ENCODE measurements at regions not wholly inside any gene's neighbourhood (a gene's known extent, or its start where the extent isn't known, plus 50 kb on each side); places are given as distances from the start of the nearest gene placed in this dataset.

DNA sequence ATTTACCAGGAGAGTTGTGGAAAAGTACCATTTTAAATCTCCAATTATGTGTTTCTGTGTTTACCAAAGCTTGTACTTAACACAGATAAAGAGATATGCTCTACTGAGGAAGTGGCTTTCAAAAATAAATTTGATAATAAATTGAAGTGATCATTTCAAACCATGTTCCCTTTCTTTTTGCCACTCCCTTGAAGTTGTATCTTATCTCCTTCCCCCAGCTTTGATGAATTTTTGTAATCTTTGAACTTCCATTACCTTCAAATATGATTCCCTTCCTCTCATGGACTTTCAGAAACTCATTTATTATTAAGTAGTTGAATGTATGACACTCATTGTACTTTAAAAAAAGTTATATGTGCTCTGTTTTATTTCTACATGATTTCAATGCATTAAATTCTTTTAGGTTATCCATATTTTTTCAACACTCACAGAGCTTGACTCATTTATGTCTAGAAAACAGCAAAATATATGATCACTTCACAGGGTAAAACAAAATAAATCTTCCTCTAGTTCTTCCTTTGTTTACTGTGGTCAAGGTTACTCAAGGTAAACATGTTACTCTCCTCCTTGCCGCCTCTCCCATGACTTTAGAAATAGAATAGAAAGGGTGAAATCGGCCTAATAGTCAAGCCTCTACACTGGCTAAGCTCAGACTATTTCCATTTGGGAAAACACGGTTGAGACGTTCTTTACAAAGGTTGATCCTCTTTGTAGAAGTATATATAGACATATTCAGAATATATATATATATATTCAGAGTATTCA lies 251.2 kb upstream of the SPRY2 start:
- no peak for DNase-seq (ENCODE audit: low spot score)

DNA sequence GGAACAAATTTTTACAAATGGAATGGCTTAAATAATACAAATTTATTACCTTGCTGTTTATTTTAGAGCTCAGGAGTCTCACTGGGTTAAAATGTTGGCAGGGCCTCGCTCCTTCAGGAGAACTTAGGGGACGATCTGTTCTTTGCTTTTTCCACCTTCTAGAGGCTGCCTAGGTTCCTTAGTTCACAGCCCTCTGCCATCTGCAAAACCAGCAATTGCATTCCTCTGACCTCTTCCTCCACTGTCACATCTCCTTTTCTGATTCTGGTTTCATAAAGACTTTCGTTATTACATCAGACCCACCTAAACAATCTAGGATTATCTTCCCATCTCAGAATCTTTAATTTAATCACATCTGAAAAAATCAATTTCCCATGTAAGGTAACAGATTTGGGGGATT lies 249.6 kb upstream of the SPRY2 start:
- no peak for DNase-seq (ENCODE audit: low spot score)

GRCh38 chr13:80586356-80586755 lies 245.4 kb upstream of the SPRY2 start:
- no peak for DNase-seq (ENCODE audit: low spot score)

DNA sequence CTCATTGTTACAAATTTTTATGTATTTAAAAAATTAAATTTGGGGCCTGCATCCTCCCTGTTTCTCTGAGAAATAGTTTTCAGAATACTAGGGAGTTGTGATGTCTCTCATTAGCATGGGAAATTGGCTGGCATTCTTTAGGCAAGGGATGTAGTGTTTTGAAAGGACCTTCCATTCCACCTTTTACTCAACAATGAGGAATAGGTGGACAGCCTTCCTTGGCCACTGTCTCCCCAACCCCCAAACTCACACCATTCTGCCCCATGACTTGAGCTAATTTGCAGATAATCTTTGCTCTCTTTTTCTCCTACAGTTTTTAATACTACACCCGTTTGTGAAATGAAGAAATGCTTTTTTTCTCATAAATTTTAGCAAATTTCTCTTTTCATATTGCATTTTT lies 244.6 kb upstream of the SPRY2 start:
- no peak for DNase-seq (ENCODE audit: low spot score)

GRCh38 chr13:80584785-80585184 lies 243.9 kb upstream of the SPRY2 start:
- no peak for DNase-seq (ENCODE audit: low spot score)

DNA sequence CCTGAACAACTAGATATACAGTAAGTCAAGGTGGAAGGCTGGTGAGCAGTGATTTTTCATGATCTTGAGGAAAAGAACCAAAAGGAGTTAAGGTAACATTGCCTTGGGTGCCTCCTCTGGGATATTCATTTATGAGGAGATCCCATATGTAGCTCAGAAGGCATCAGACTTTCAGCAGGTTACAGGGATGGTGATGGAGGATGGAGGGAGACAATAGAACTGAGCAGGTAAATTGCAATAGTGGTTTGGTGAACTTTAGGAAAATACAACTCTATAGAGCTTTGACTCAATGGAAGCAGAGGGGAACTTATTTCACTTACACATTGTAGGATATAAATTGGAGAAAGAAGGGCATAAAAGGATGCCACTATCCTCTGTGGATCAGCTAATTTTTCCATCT lies 243.4 kb upstream of the SPRY2 start:
- DNase-seq (ENCODE audit: low spot score): no peak

DNA sequence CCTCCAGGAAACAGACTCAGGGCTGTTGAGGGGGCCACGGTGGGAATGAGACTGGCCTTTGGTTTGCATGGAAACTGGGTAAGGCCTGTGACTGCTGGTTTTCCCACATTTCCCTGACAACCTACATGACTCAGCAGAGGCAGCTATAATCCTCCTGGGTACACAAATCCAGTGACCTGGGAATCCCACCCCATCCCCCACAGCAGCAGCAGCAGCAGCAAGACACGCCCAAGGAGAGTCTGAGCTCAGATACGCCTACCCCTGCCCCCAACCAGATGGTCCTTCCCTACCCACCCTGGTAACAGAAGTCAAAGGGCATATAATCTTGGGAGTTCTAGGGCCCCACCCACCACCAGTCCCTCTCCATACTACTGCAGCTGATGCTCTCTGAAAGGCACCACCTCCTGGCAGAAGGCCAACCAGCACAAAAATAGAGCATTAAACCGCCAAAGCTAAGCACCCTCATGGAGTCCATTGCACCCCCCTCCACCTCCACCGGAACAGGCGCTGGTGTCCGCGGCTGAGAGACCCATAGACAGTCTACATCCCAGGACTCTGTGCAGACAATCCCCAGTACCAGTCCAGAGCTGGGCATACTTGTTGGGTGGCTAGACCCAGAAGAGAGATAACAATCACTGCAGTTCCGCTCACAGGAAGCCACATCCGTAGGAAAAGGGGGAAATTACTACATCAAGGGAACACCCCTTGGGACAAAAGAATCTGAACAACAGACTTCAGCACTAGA lies 237.2 kb upstream of the SPRY2 start:
- no peak for DNase-seq (ENCODE audit: low spot score)

DNA sequence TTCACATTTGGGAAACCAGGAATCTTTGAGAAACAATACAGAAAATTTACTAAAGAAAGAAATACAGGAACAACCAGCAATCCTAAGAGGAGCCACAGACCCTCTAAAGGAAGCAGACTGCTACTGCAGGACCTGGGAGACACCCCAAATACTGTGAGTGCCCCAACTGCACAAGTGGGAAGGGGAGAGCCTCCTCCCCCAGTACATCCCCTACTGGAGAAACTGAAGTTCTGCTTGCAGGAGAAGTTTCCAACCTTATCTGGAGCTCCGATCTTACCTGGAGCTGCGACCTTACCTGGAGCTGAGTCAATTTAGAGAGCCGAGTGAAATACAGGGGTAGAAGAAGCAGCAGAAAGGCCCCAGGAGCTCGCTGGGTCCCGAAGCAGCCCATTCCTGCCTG lies 236.4 kb upstream of the SPRY2 start:
- no peak for DNase-seq (ENCODE audit: low spot score)

DNA sequence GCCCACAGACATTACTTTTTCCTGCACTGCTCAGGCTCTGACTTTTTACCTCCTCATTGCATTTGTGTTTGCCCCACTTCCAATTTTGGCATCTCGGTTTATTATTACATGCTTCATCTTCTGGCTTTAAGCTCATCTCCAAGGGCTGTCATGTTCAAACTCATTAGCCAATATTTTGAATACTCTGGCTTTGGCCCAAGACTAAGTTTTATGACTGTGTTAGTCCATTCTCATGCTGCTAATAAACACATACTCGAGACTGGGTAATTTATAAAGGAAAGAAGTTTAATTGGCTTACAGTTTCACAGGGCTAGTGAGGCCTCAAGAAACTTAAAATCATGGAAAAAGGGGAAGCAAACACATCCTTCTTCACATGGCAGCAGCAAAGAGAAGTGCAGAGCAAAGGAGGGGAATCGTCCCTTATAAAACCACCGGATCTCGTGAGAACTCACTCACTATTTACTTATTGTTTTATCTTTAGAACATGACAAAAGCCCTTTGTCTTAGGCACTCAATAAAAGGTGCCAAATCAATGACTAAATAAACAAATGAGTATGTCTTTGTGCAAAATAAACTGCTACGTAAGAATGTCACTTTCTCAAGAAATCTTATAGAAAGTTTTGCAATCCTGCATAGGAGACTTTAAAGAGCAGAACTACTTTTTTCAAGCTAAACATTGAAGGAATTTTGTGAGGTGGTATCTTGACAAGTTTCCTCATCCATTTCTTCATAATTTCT lies 233.4 kb upstream of the SPRY2 start:
- DNase-seq (ENCODE audit: low spot score): no peak

GRCh38 chr13:80572923-80573316 lies 232.0 kb upstream of the SPRY2 start:
- no peak for DNase-seq (ENCODE audit: low spot score)

DNA sequence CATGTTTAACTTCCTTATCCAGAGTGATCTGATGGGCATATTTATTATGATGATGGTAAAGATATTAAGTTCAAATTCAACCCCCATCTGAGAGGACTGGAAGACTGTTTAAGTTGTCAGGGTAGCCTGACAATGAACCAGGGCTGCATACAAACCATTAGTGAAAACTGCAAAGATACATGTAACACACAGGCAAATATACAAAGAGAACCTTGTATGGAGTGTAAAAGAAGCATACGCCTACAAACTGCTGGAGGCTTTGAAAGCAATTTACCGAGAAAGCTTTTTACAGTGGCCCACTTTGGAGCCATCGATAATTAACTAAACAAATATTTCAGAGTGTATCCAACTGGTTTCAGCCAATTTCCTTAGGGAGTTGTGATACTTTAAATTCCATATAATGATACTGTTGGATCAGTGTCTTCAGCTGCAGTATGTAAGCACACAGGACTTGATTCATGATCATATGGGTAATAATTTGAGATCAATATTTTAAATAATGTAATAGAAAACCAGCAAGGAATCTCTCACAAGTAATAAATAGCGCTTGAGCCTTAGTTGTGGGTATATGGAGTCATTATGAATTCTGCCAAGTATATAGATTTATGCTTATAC lies 231.5 kb upstream of the SPRY2 start:
- no peak for DNase-seq (ENCODE audit: low spot score)

GRCh38 chr13:80571346-80572307 lies 230.7 kb upstream of the SPRY2 start:
- DNase-seq (ENCODE audit: low spot score): no peak

GRCh38 chr13:80563439-80563838 lies 222.5 kb upstream of the SPRY2 start:
- DNase-seq (ENCODE audit: low spot score): no peak

- no peak for DNase-seq (ENCODE audit: low spot score)
Measured at GRCh38 chr13:80562433-80563156, 221.7 kb upstream of the SPRY2 start.

DNA sequence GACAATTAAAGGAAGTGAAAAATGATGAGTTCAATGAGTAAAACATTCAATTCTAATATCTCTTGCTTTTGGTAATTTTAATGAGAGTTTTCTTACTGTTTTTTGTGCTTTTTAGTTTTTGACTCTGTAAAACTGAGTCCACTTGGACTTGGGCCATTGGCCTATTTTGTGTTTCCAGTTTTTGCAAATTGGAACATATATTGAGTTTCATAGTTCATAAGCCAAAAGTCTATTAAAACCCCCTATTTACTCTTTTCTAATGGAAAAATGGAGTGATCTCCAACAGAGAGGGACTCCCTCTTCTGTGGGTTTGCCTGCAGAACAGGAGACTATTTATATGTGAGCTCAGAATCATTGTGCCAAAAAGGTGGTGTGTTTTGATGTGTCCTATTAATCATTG lies 219.7 kb upstream of the SPRY2 start:
- DNase-seq (ENCODE audit: low spot score): no peak

GRCh38 chr13:80559944-80560343 lies 219.0 kb upstream of the SPRY2 start:
- no peak for DNase-seq (ENCODE audit: low spot score)

DNA sequence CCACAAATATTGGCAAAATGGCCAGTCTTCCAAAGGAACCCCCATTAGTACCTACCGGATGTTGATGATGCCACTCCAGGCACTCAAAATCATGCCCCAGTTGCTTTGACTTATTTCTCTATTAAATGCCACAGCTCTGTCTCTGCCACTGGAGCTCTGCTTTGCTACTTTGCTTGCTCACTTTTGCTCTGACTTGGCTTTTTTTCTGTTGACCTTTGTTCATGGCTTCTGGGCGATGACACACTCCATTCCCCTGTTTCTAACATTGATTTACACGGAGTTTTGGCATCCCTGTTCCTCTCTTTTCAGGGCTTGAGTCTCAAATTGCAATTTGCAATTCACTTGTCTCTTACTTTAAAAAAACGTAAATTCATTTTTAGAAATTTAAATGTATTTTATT lies 217.1 kb upstream of the SPRY2 start:
- DNase-seq (ENCODE audit: low spot score): no peak

DNA sequence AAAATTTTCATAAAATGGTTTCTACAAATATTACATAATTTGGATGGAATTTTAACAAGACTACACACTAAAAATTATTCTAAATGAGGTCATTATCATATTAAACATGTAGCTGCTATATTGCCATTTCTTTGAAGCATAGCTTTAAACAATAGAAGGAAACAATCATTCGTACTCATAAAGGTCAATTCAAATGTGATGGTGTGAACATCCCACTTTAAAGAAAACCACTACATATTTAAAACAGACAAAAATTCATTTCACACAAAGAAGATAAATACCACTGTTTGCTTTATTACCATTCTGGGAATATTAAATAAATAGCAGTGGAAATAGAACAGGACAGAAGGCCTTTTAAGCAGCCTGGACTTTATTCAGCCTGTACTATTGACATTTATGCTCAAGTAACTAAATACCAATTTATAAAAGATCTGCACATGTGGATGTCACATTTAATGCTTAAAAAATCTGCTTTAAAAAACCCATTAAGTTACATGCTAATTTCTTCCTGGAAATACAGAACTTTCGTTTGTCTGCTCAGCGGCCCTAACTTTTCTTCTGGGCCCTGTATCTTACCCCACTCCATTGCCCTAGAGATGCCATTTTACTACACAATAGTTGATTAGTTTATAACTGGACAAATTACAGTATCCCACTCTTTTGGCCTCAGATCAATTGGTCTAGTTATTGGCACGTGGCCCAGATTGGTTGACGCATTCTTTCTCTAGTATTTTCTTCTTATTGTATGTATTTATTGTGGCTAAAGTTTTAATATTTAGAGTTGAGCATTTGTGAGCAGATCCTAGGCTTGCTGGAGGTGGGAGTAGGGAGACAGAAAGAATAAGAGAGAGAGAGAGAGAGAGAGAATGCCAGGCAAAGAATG lies 215.1 kb upstream of the SPRY2 start:
- no peak for DNase-seq (ENCODE audit: low spot score)

DNA sequence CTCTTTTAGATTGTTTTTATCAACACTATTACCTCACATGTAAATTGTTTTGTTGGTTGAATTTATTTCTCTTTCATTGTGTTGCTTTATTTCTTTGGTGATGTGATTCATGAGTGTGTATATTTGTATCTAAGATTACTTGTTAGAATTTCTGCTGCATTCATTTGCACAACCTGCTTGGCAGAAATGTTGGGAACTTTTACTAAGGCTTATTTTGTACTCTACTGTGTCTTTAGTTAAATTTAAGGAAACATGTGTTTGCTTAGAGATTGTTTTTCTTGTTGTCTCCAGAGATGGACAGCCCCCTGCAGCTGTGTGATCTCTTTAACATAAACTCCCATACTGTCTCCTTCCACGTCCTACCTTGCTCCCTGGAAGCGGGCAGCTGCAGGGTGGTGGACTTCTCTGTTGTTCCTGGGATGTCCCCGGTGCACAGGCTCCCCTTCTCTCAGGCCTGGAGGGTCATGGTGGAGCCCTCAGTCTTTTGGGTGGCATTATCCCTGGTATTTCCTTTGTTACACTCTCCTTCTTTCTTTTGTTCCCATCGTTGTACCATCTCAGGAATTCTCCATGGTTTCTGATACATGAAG lies 212.0 kb upstream of the SPRY2 start:
- DNase-seq (ENCODE audit: low spot score): no peak
